Loucy (cell line): ENCODE measurements at regions not wholly inside any gene's neighbourhood (a gene's known extent, or its start where the extent isn't known, plus 50 kb on each side); places are given as distances from the start of the nearest gene placed in this dataset.

Experiments
- H2AFZ ChIP-seq: fragments of 200-600 bp; sonication (generic); 2 replicates; pipeline ENCODE4 v1.6.0; 2016; ENCODE audit warnings: antibody characterized with exemption, mild to moderate bottlenecking, low read length, moderate library complexity
- H3F3A ChIP-seq: fragments of 200-600 bp; 2 replicates; pipeline ENCODE4 v1.6.0; 2016; ENCODE audit warnings: antibody characterized with exemption, low read depth, mild to moderate bottlenecking
- H3K27me3 ChIP-seq: fragments of 200-600 bp; sonication (generic); 2 replicates; pipeline ENCODE4 v1.6.1; 2014; ENCODE audit warnings: low read length, mild to moderate bottlenecking; ENCODE audit not compliant: insufficient read depth, poor library complexity, severe bottlenecking
- H3K36me3 ChIP-seq: fragments of 200-600 bp; sonication (generic); 2 replicates; pipeline ENCODE4 v1.6.1; 2016; ENCODE audit warnings: low read length; ENCODE audit not compliant: insufficient read depth
- H3K4me1 ChIP-seq: fragments of 200-600 bp; sonication (generic); 2 replicates; pipeline ENCODE4 v1.5.1; 2014; ENCODE audit warnings: low read length, mild to moderate bottlenecking; ENCODE audit not compliant: insufficient read depth, poor library complexity, severe bottlenecking
- H3K4me2 ChIP-seq: fragments of 200-600 bp; sonication (generic); 2 replicates; pipeline ENCODE4 v1.6.0; 2014; ENCODE audit warnings: antibody characterized with exemption, low read length, low read depth, mild to moderate bottlenecking; ENCODE audit not compliant: poor library complexity, severe bottlenecking
- H3K4me3 ChIP-seq: fragments of 200-600 bp; sonication (generic); 2 replicates; pipeline ENCODE4 v1.5.1; 2014; ENCODE audit warnings: low read length, mild to moderate bottlenecking, mixed read lengths; ENCODE audit not compliant: poor library complexity, severe bottlenecking
- H3K79me2 ChIP-seq: fragments of 200-600 bp; sonication (generic); 2 replicates; pipeline ENCODE4 v1.6.1; 2014; ENCODE audit warnings: low read length; ENCODE audit not compliant: insufficient read depth
- H3K9ac ChIP-seq: fragments of 200-600 bp; sonication (generic); 2 replicates; pipeline ENCODE4 v1.6.0; 2014; ENCODE audit warnings: mild to moderate bottlenecking, low read depth, low read length, moderate library complexity; ENCODE audit not compliant: poor library complexity, severe bottlenecking
- H3K9me2 ChIP-seq: fragments of 200-600 bp; sonication (generic); replicated peaks from 2 replicates; pipeline ENCODE4 v1.6.1; 2016; ENCODE audit warnings: low read depth, low read length, mixed read lengths
- H3K9me3 ChIP-seq: fragments of 200-600 bp; sonication (generic); 2 replicates; pipeline ENCODE4 v1.6.1; 2014; ENCODE audit warnings: mild to moderate bottlenecking, antibody characterized with exemption, low read length, low read depth; ENCODE audit not compliant: insufficient read depth
- H4K20me1 ChIP-seq: fragments of 200-600 bp; sonication (generic); 2 replicates; pipeline ENCODE4 v1.6.0; 2014; ENCODE audit warnings: antibody characterized with exemption, low read length, mild to moderate bottlenecking; ENCODE audit not compliant: insufficient read depth, poor library complexity, severe bottlenecking
- EZH2phosphoT487 ChIP-seq: fragments of 200-600 bp; IDR thresholded peaks from 2 replicates; pipeline ENCODE4 v1.6.1; 2018; ENCODE audit warnings: antibody characterized with exemption, mild to moderate bottlenecking, moderate library complexity, borderline replicate concordance
- TF ChIP-seq, protein P1 (sequence below): fragments of 200-600 bp; sonication (generic); conservative IDR thresholded peaks from 2 replicates; pipeline ENCODE4 v1.5.1; 2014; ENCODE audit warnings: mild to moderate bottlenecking, antibody characterized with exemption, low read length

- no peak for TF ChIP-seq EZH2phosphoT487
- TF ChIP-seq, protein P1, sequence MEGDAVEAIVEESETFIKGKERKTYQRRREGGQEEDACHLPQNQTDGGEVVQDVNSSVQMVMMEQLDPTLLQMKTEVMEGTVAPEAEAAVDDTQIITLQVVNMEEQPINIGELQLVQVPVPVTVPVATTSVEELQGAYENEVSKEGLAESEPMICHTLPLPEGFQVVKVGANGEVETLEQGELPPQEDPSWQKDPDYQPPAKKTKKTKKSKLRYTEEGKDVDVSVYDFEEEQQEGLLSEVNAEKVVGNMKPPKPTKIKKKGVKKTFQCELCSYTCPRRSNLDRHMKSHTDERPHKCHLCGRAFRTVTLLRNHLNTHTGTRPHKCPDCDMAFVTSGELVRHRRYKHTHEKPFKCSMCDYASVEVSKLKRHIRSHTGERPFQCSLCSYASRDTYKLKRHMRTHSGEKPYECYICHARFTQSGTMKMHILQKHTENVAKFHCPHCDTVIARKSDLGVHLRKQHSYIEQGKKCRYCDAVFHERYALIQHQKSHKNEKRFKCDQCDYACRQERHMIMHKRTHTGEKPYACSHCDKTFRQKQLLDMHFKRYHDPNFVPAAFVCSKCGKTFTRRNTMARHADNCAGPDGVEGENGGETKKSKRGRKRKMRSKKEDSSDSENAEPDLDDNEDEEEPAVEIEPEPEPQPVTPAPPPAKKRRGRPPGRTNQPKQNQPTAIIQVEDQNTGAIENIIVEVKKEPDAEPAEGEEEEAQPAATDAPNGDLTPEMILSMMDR = no peak
- Histone ChIP-seq H4K20me1 (peaks cover 59% of the 10 kb centered on the region), H3K79me2 (peaks cover 86% of the 10 kb centered on the region)
Observed at GRCh38 chr9:110092792-110093191, 115.2 kb downstream of the C9orf152 start.

GRCh38 chr9:110093417-110093816 is 114.5 kb downstream of the C9orf152 start:
- Histone ChIP-seq H3K27me3 (no peaks in the 10 kb centered on the region), H3F3A (no peaks in the 10 kb centered on the region), H2AFZ (no peak overlapping the region), H4K20me1 (peaks cover 63% of the 10 kb centered on the region), H3K9me2 (no peaks in the 10 kb centered on the region), H3K4me1 (no peaks in the 10 kb centered on the region), H3K4me3 (no peak overlapping the region), H3K4me2 (no peak overlapping the region), H3K79me2 (peaks cover 85% of the 10 kb centered on the region), H3K9me3 (no peaks in the 10 kb centered on the region), H3K36me3 (peaks cover 5% of the 10 kb centered on the region; the same call in 1 of the 2 replicates), H3K9ac (no peak overlapping the region)
- no peak for TF ChIP-seq EZH2phosphoT487
- TF ChIP-seq, protein P1 = no peak

More at GRCh38 chr9:110092792-110093191, 115.2 kb downstream of the C9orf152 start:
- Histone ChIP-seq H3K4me1 (no peaks in the 10 kb centered on the region), H3K4me3 (no peak overlapping the region), H3K9me2 (no peaks in the 10 kb centered on the region), H3F3A (no peaks in the 10 kb centered on the region), H3K9ac (no peak overlapping the region), H3K9me3 (no peaks in the 10 kb centered on the region), H3K4me2 (no peak overlapping the region), H3K36me3 (no peaks in the 10 kb centered on the region), H2AFZ (no peak overlapping the region), H3K27me3 (no peaks in the 10 kb centered on the region)

- H3K4me2 ChIP-seq = no peak overlapping the region
- H3K79me2 ChIP-seq = peaks cover 85% of the 10 kb centered on the region
- H3K9me3 ChIP-seq = no peaks in the 10 kb centered on the region
Observed at GRCh38 chr9:110093871-110094270, 114.1 kb downstream of the C9orf152 start.

More at GRCh38 chr9:110093871-110094270, 114.1 kb downstream of the C9orf152 start:
- Histone ChIP-seq H3K4me3 (no peak overlapping the region), H4K20me1 (peaks cover 62% of the 10 kb centered on the region), H3K9ac (no peak overlapping the region), H3F3A (no peaks in the 10 kb centered on the region), H3K27me3 (no peaks in the 10 kb centered on the region), H3K9me2 (no peaks in the 10 kb centered on the region), H2AFZ (no peak overlapping the region), H3K4me1 (no peaks in the 10 kb centered on the region), H3K36me3 (peaks cover 9% of the 10 kb centered on the region; the same call in 1 of the 2 replicates)
- no peak for TF ChIP-seq EZH2phosphoT487
- TF ChIP-seq, protein P1 = no peak
